ENCODE measurements at regions not wholly inside any gene's neighbourhood (a gene's known extent, or its start where the extent isn't known, plus 50 kb on each side); places are given as distances from the start of the nearest gene placed in this dataset.
A peak's percentile ranks its signal among the peaks of the same experiment; 100 is the strongest.

- peak; percentile 90 for TF ChIP-seq CTCF (conservative IDR thresholded peaks at IDR 0.05; ENCODE audit: low read length)
- no peak for TF ChIP-seq EZH2phosphoT487 (IDR thresholded peaks at IDR 0.05; ENCODE audit: borderline replicate concordance)
Measured at GRCh38 chr2:224650815-224651439, 65.2 kb downstream of the CCDC195 start.
